Activated CD8-positive, alpha-beta T cell treated with anti-CD3 and anti-CD28 coated beads, Interleukin-2, amount 10 ng/mL, durations not matched to agents 7 days and 5 days (primary cell): ENCODE measurements at regions not wholly inside any gene's neighbourhood (a gene's known extent, or its start where the extent isn't known, plus 50 kb on each side); places are given as distances from the start of the nearest gene placed in this dataset.

Experiments
- ATAC-seq: fragments of 150-1000 bp; cut with Tn5 transposase; one replicate; pipeline ENCODE4 v1.10.0; 2021; ENCODE audit warnings: moderate library complexity
- CTCF ChIA-PET: fragments of 350-600 bp; sonication (Branson Sonifier 250); formaldehyde crosslinking; loops from one replicate; lab custom pipeline; 2021; ENCODE audit warnings: antibody characterized with exemption; lab: Charles Lee
- POLR2A ChIA-PET: fragments of 350-600 bp; sonication (Branson Sonifier 250); formaldehyde crosslinking; loops from one replicate; lab custom pipeline; 2021; ENCODE audit warnings: antibody characterized with exemption; lab: Charles Lee
- DNase-seq: peaks from one replicate; pipeline ENCODE4 v3.0.0-alpha.2; 2020
- H3K27ac Mint-ChIP-seq: one replicate; pipeline ENCODE4 v1.8.0; 2021; ENCODE audit warnings: mild to moderate bottlenecking, mixed read lengths
- H3K27me3 Mint-ChIP-seq: one replicate; pipeline ENCODE4 v1.8.0; 2021; ENCODE audit warnings: low read depth, mixed read lengths
- H3K36me3 Mint-ChIP-seq: one replicate; pipeline ENCODE4 v1.8.0; 2021; ENCODE audit warnings: low read depth, mixed read lengths
- H3K4me1 Mint-ChIP-seq: one replicate; pipeline ENCODE4 v1.8.0; 2021; ENCODE audit warnings: low read depth, mixed read lengths
- H3K4me3 Mint-ChIP-seq: one replicate; pipeline ENCODE4 v1.8.0; 2021; ENCODE audit warnings: mild to moderate bottlenecking, mixed read lengths
- H3K9me3 Mint-ChIP-seq: one replicate; pipeline ENCODE4 v1.8.0; 2022; ENCODE audit warnings: mixed read lengths; ENCODE audit not compliant: insufficient read depth

DNA sequence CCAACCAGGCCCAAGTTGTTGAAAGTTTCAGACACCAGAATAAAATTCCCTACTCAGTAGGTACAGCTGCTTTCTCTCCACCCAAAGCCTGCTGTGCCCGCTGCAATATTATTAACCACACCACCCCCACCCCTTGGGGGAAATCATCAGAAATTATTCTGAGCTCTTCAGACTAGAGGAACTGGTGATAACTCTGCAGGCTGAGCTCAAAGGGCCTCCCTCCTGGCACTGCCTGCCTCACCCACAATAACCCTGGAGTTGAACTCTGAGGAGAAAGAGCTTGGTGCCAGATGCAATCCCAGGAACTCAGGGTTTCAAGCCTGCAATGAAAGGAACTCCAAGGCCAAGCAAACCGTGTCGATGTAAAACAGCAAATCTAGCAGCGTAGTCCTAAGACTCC is 381.7 kb upstream of the ZNF507 start:
- no peaks in the 10 kb centered on the region for H3K9me3 Mint-ChIP-seq
- POLR2A ChIA-PET = no interaction called here
- no peak overlapping the region for H3K4me3 Mint-ChIP-seq
- H3K27me3 Mint-ChIP-seq = no peaks in the 10 kb centered on the region
- H3K27ac Mint-ChIP-seq = no peak overlapping the region
- H3K4me1 Mint-ChIP-seq = no peaks in the 10 kb centered on the region
- CTCF ChIA-PET = no interaction called here
- ATAC-seq (no peak), DNase-seq (no peak)
- H3K36me3 Mint-ChIP-seq = no peaks in the 10 kb centered on the region

DNA sequence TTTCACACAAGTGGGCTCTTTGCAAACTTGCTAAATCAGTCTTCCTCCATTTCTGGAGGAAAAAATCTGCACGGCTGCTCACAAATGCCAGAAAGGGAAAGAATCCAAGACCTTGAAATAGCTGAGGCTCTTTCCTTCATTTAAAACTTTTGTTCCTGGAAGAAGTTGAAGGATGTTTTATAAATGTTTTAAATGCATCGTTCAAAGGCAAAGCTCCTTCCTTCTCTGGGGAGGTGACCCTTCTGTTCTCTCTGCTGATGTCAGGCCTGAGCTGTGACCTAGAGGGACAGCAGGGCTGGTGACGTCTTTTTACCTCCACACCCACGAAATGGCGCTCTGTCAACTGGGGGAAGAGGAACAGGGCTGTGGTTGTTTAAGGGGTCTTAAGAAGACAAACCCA is 376.4 kb upstream of the ZNF507 start:
- ChIA-PET CTCF (no interaction called here), POLR2A (no interaction called here)
- H3K4me3 Mint-ChIP-seq = no peak overlapping the region
- H3K9me3 Mint-ChIP-seq = no peaks in the 10 kb centered on the region
- no peaks in the 10 kb centered on the region for H3K4me1 Mint-ChIP-seq
- H3K27ac Mint-ChIP-seq = no peak overlapping the region
- DNase-seq = no peak
- no peaks in the 10 kb centered on the region for H3K36me3 Mint-ChIP-seq
- no peak for ATAC-seq
- no peaks in the 10 kb centered on the region for H3K27me3 Mint-ChIP-seq

DNA sequence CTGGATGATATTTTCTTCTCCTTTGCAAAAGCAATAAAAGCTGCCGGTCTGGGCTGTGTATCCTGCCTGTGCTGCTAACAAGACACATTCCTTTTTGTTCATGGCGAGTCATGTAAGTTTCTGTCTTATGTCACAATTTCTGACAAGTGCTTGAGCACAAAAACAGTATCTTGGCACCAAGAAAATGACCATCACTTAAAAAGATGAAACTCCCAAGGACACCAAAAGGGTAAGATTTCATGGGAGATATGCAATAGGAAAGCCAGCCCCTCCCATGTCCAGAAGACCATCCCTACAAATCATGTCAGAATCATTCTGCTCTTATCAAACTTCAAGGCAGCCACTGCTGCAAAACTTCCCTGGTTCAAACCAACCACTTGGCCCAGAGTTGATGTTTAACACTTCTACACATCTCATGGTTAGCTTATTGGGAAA is 375.4 kb upstream of the ZNF507 start:
- Mint-ChIP-seq H3K9me3 (no peaks in the 10 kb centered on the region), H3K27ac (no peak overlapping the region), H3K36me3 (no peaks in the 10 kb centered on the region), H3K27me3 (no peaks in the 10 kb centered on the region), H3K4me1 (no peaks in the 10 kb centered on the region), H3K4me3 (no peak overlapping the region)
- ChIA-PET CTCF (no interaction called here), POLR2A (no interaction called here)
- no peak for DNase-seq
- no peak for ATAC-seq

DNA sequence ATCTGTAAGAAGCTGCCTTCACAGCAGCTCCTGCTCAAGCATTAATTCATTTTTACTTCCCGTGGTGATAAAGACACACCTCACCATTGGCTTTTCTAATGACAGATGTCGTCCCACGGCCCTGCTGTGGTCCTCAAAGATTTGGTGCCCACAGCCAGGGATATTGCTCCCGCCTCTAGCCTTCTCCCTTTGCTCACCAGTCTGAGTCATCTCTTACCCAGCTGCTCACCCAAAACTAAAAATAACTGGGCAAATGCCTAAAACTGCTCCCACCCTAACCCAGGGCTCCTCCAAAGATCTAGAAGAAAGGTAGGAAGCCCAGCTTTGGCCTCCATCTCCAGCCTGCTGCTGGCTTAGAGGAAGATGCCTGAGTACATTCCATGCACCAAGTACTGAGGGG is 371.1 kb upstream of the ZNF507 start:
- POLR2A ChIA-PET = no interaction called here
- no peak for DNase-seq
- no peaks in the 10 kb centered on the region for H3K36me3 Mint-ChIP-seq
- H3K27me3 Mint-ChIP-seq = no peaks in the 10 kb centered on the region
- no peaks in the 10 kb centered on the region for H3K4me1 Mint-ChIP-seq
- no peak overlapping the region for H3K27ac Mint-ChIP-seq
- H3K4me3 Mint-ChIP-seq = no peak overlapping the region
- ATAC-seq = no peak
- CTCF ChIA-PET = no interaction called here
- peaks cover 3% of the 10 kb centered on the region for H3K9me3 Mint-ChIP-seq

DNA sequence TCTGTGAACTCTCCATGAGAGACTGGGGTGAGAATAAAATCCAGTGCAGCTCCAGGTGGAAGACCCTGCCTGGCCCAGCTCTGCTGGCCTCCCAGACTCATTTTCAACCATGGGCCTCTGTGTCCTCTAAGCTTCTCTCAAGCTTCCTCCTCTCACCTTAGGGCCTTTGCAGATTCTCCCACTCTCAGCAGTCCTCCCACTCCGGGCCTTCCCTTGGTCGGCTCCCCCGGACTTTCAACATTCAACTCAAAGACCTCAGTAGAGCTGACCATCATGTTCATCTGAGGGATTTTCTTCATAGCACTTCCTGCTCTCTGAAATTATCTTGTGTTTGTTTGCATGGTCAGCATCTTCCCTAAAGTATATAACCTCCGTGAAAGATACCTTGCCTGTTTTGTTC is 370.5 kb upstream of the ZNF507 start:
- H3K36me3 Mint-ChIP-seq = no peaks in the 10 kb centered on the region
- H3K27ac Mint-ChIP-seq = no peak overlapping the region
- DNase-seq = no peak
- H3K27me3 Mint-ChIP-seq = no peaks in the 10 kb centered on the region
- peaks cover 3% of the 10 kb centered on the region for H3K9me3 Mint-ChIP-seq
- no peak overlapping the region for H3K4me3 Mint-ChIP-seq
- no peaks in the 10 kb centered on the region for H3K4me1 Mint-ChIP-seq
- CTCF ChIA-PET = no interaction called here
- POLR2A ChIA-PET = no interaction called here
- ATAC-seq = no peak

DNA sequence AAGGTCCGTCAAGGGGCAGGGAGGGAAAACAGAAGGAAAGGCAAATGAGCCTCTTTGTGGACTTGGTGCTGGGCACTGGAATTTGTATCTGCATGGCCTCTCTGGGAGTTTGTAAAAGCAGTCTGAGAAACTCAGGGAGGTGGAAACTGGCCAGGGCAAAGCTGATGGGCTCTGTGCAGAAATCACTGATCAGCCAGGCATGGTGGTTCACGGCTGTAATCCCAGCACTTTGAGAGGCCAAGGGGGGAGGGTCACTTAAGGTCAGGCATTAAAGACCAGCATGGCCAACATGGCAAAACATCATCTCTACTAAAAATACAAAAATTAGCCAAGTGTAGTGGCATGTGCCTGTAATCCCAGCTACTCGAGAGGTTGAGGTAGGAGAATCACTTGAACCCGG is 369.9 kb upstream of the ZNF507 start:
- no peaks in the 10 kb centered on the region for H3K4me1 Mint-ChIP-seq
- CTCF ChIA-PET = no interaction called here
- POLR2A ChIA-PET = no interaction called here

DNA sequence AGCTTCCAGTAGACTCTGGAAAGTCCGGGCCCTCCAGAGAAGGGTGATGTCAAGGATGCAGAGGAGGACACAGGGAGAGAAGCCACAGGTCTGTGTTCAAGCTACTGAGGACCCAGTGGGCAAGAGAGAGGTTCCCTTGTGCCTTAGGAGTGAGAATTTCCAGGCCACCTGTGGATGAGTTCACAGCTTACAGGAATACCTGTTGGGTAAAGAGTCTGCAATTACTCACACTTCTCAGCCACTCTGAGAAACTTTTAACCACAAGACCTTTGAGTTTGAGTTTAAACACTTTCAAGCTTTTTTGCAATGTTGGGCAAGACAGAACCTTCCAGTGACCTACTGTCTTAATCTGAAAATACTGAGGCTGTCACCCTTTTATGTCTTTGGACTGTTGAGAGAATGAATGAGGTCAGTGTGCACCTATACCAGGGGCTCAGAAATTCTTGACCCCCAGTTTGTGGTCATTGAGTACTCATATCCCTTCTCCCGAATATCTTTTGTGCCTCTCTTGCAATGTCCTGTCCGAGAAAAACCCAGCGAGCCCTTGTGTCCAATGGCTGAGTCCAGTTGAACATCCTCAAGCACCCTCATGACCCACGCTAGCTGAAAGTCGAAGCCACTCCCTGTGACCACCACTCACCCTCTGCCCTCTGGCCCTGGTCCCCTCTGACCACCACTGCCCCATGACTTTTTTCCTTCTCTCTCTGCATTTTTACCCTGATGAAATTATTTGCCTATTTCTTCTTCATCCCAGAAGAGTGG is 368.5 kb upstream of the ZNF507 start:
- H3K36me3 Mint-ChIP-seq = no peaks in the 10 kb centered on the region
- POLR2A ChIA-PET = no interaction called here
- CTCF ChIA-PET = no interaction called here
- H3K4me1 Mint-ChIP-seq = no peaks in the 10 kb centered on the region
- H3K9me3 Mint-ChIP-seq = peaks cover 3% of the 10 kb centered on the region
- no peak overlapping the region for H3K27ac Mint-ChIP-seq
- no peaks in the 10 kb centered on the region for H3K27me3 Mint-ChIP-seq
- H3K4me3 Mint-ChIP-seq = no peak overlapping the region
- ATAC-seq = no peak
- no peak for DNase-seq

More for the DNA sequence above, 369.9 kb upstream of the ZNF507 start:
- no peak overlapping the region for H3K4me3 Mint-ChIP-seq
- H3K27ac Mint-ChIP-seq = no peak overlapping the region
- DNase-seq = no peak
- H3K36me3 Mint-ChIP-seq = no peaks in the 10 kb centered on the region
- no peaks in the 10 kb centered on the region for H3K27me3 Mint-ChIP-seq
- H3K9me3 Mint-ChIP-seq = peaks cover 3% of the 10 kb centered on the region
- no peak for ATAC-seq

DNA sequence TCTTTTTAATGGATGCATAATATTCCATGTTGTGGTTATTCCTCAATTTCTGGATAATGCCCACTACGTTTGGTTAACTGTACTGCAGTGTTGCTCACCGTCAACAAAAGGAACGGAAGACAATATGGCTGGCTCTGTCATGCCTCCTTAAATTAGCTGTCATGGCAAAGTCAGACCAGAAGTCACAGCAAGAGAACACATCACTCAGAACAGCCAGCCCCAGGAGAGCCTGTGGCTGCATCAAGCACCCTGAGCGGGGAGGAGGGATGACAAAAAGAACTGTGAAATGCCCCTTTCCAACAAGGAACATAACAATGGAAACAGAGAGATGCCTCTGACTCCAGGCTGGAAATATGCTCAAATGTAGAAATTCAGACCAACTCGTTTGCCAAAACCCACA is 366.0 kb upstream of the ZNF507 start:
- Mint-ChIP-seq H3K9me3 (peaks cover 3% of the 10 kb centered on the region), H3K27ac (no peak overlapping the region), H3K27me3 (no peaks in the 10 kb centered on the region), H3K36me3 (no peaks in the 10 kb centered on the region), H3K4me3 (no peak overlapping the region), H3K4me1 (no peaks in the 10 kb centered on the region)
- ChIA-PET CTCF (no interaction called here), POLR2A (no interaction called here)
- ATAC-seq = no peak
- no peak for DNase-seq

DNA sequence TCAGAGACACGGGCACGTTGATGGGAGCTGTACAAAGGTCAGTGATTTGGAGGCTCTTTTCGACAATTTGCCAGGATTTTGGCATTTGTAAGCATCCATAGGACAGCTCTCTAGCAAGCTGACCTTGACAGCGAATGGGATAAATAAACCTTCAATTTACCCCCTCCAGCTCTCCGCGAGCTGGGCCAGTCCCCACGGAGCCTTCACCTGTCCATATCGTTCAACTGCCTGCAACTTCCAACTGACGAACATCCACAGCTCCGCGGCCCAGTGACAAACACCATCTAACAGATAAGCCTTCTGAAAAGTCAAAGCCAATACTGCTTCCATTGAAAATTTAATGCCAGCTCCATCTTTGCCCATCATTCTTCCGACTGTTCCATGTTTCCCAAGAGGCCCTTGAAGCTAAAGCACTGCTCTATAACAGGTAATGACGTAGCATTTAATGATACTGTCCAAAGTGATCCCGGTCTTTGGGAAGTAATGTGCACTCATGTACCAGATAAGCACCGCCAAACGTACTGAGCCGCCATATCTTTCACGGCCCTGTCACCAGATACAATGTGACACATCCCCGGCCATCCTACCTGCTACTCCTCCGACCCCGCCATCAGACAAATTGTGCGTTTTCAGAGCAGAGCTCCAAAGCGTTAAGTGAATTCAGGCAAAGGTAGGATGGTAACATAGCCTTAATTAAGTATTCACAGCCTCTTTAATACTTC is 365.3 kb upstream of the ZNF507 start:
- Mint-ChIP-seq H3K9me3 (peaks cover 3% of the 10 kb centered on the region), H3K36me3 (no peaks in the 10 kb centered on the region), H3K27ac (no peak overlapping the region), H3K4me3 (no peak overlapping the region), H3K4me1 (no peaks in the 10 kb centered on the region), H3K27me3 (no peaks in the 10 kb centered on the region)
- no peak for ATAC-seq
- POLR2A ChIA-PET = no interaction called here
- CTCF ChIA-PET = no interaction called here
- no peak for DNase-seq

DNA sequence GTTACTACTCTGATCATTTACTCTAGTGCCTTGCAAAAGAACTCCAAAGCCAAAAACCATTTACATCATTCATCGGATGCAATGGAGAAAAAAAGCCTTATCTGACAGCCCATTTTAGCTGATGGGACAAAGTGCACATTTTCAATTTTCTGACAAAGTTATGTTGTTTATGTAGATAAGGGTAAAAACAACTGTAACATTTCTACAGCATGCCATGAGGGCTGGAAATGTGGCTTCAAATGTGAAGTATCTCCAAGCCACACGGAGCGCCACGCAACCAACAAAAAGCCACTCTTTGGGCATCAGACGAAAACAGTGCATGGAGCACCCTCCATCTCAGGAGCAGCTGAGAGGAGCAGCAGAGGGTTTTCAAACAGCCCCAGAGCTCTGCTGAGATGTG is 364.6 kb upstream of the ZNF507 start:
- CTCF ChIA-PET = no interaction called here
- POLR2A ChIA-PET = no interaction called here
- no peaks in the 10 kb centered on the region for H3K4me1 Mint-ChIP-seq

DNA sequence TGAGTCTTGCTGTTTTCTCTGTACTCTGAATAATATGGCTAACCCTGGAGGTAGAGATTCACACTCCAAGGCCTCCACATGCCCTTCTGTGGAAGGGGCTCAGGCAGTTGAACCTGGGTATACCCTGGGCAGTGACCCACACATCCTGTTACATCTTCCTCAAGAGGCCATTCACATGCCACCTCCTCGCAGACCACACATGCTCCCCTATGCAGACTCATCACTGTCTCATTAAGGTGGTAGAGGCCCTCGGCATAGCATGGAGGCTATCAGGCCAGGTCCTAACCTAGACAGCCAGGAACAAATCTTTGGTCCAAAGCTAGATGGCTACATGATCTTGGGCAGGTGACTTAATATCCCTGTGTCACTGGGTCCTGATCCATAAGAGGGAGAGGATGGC is 363.9 kb upstream of the ZNF507 start:
- POLR2A ChIA-PET = no interaction called here

More for the DNA sequence above, 364.6 kb upstream of the ZNF507 start:
- H3K9me3 Mint-ChIP-seq = peaks cover 3% of the 10 kb centered on the region
- H3K27me3 Mint-ChIP-seq = no peaks in the 10 kb centered on the region
- no peak overlapping the region for H3K4me3 Mint-ChIP-seq
- DNase-seq = no peak
- ATAC-seq = no peak
- no peak overlapping the region for H3K27ac Mint-ChIP-seq
- H3K36me3 Mint-ChIP-seq = no peaks in the 10 kb centered on the region

DNA sequence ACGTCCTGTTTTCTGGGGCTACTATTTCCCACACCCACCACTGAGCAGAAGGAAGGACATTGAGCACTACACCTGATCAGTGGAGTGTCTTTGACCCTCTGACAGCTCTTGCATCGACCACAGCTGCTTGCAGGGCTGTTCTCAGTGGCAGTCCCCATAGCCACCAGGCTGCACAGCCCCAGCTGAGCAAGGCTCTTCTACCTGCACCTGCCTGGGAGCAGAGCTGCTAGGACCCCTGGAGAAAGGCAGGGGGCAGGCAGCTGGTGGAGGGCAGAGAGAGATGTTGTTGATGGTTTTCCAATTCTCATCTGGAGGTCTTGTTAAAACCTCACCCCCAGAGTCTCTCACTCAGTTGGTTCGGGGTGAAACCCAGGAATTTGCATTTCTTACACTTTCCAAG is 361.8 kb upstream of the ZNF507 start:
- no peak overlapping the region for H3K27ac Mint-ChIP-seq
- no peak for ATAC-seq

More for the DNA sequence above, 363.9 kb upstream of the ZNF507 start:
- Mint-ChIP-seq H3K27me3 (no peaks in the 10 kb centered on the region), H3K4me1 (no peaks in the 10 kb centered on the region), H3K36me3 (no peaks in the 10 kb centered on the region), H3K9me3 (peaks cover 3% of the 10 kb centered on the region), H3K4me3 (no peak overlapping the region), H3K27ac (no peak overlapping the region)
- no peak for DNase-seq
- CTCF ChIA-PET = no interaction called here
- ATAC-seq = no peak

More for the DNA sequence above, 361.8 kb upstream of the ZNF507 start:
- H3K4me3 Mint-ChIP-seq = no peak overlapping the region
- H3K9me3 Mint-ChIP-seq = no peaks in the 10 kb centered on the region
- no peaks in the 10 kb centered on the region for H3K36me3 Mint-ChIP-seq
- DNase-seq = no peak
- ChIA-PET CTCF (no interaction called here), POLR2A (no interaction called here)
- H3K4me1 Mint-ChIP-seq = no peaks in the 10 kb centered on the region
- no peaks in the 10 kb centered on the region for H3K27me3 Mint-ChIP-seq
